C4-2B (cell line): ENCODE measurements at regions not wholly inside any gene's neighbourhood (a gene's known extent, or its start where the extent isn't known, plus 50 kb on each side); places are given as distances from the start of the nearest gene placed in this dataset.

Source experiments
- CTCF ChIP-seq: fragments of 450-650 bp; conservative IDR thresholded peaks from 2 replicates; pipeline ENCODE4 v1.5.1; 2017; ENCODE audit warnings: mild to moderate bottlenecking
- ZFX ChIP-seq: fragments of 450-650 bp; IDR thresholded peaks from 2 replicates; pipeline ENCODE4 v1.6.1; 2017

- TF ChIP-seq CTCF (no peak), ZFX (no peak)
Observed at GRCh38 chr2:192327576-192327975, 132.8 kb upstream of the TMEFF2 start.
